ENCODE measurements at regions not wholly inside any gene's neighbourhood (a gene's known extent, or its start where the extent isn't known, plus 50 kb on each side); places are given as distances from the start of the nearest gene placed in this dataset.
"Not testable (repeated sequence)": the region's sequence is repeated elsewhere in the genome, so short reads cannot be mapped to it uniquely, and the experiment has no call there.

GRCh38 chrX:13483773-13484172, 85.6 kb upstream of the EGFL6 start:
- Histone ChIP-seq H3K4me1 (ENCODE audit: control insufficient read depth in 1 of 2, insufficient read depth in 2 of 2, low read length in 2 of 2) (peaks cover 3 to 21% of the 10 kb centered on the region in 2 experiments; a peak in 3 of 4 replicates), H3K9me2 (ENCODE audit: insufficient read depth) (no peaks in the 10 kb centered on the region), H2AFZ (ENCODE audit: low read depth, low read length, poor library complexity, severe bottlenecking) (no peak overlapping the region), H3K9ac (ENCODE audit: low read length) (no peak overlapping the region), H3K27ac (ENCODE audit: low read depth, low read length) (no peak overlapping the region), H3K27me3 (ENCODE audit: insufficient read depth, low read length) (no peaks in the 10 kb centered on the region), H3K9me3 (ENCODE audit: control insufficient read depth in 1 of 2, insufficient read depth in 1 of 2, low read depth in 1 of 2, low read length in 2 of 2) (no peaks in the 10 kb centered on the region), H3K79me2 (ENCODE audit: insufficient read depth, low read length) (no peaks in the 10 kb centered on the region), H3K36me3 (ENCODE audit: control insufficient read depth in 1 of 2, insufficient read depth in 2 of 2, low read length in 2 of 2) (no peaks in the 10 kb centered on the region), H3K4me2 (ENCODE audit: low read length) (no peak overlapping the region), H4K20me1 (ENCODE audit: insufficient read depth) (no peaks in the 10 kb centered on the region), H3K4me3 (replicated peaks in 1 of 2; ENCODE audit: low read depth in 1 of 2, low read length in 2 of 2) (no peak overlapping the region)
- intact Hi-C loops (cut with micrococcal nuclease), result loop anchor here (10.0 kb wide), 1 partner anchor 509 kb away; the partner anchor contains the start of gene TMSB4X
- RAD21 ChIA-PET (ENCODE audit: low non-redundant PET in 1 of 2, low total read pairs in 2 of 2, uncharacterized antibody in 2 of 2, unreplicated experiment in 2 of 2), result no interaction called here
- ATAC-seq (no peak), DNase-seq (ENCODE audit: low read depth, low spot score) (no peak)
- BruUV-seq (replicated peaks), result no TSS peak
- POLR2A ChIA-PET, result no interaction called here
- CTCF ChIA-PET, result no interaction called here
- TF ChIP-seq POLR2A (IDR thresholded peaks at IDR 0.05; ENCODE audit: borderline replicate concordance, extremely low read depth, insufficient read depth, insufficient read length) (no peak), SRF (IDR thresholded peaks at IDR 0.05; ENCODE audit: low read depth) (no peak)

- Histone ChIP-seq H2AFZ (ENCODE audit: low read depth, low read length, poor library complexity, severe bottlenecking) (no peak overlapping the region), H4K20me1 (ENCODE audit: insufficient read depth) (no peaks in the 10 kb centered on the region), H3K36me3 (ENCODE audit: control insufficient read depth in 1 of 2, insufficient read depth in 2 of 2, low read length in 2 of 2) (no peaks in the 10 kb centered on the region), H3K9ac (ENCODE audit: low read length) (no peak overlapping the region), H3K9me2 (ENCODE audit: insufficient read depth) (no peaks in the 10 kb centered on the region), H3K27me3 (ENCODE audit: insufficient read depth, low read length) (no peaks in the 10 kb centered on the region), H3K4me1 (ENCODE audit: control insufficient read depth in 1 of 2, insufficient read depth in 2 of 2, low read length in 2 of 2) (peaks cover 2 to 19% of the 10 kb centered on the region in 2 experiments; a peak in 3 of 4 replicates), H3K4me2 (ENCODE audit: low read length) (no peak overlapping the region), H3K79me2 (ENCODE audit: insufficient read depth, low read length) (no peaks in the 10 kb centered on the region), H3K9me3 (ENCODE audit: control insufficient read depth in 1 of 2, insufficient read depth in 1 of 2, low read depth in 1 of 2, low read length in 2 of 2) (no peaks in the 10 kb centered on the region), H3K4me3 (replicated peaks in 1 of 2; ENCODE audit: low read depth in 1 of 2, low read length in 2 of 2) (no peak overlapping the region), H3K27ac (ENCODE audit: low read depth, low read length) (no peak overlapping the region)
- TF ChIP-seq FOSL1 (IDR thresholded peaks at IDR 0.05; ENCODE audit: low read depth) (no peak), YY1 (IDR thresholded peaks at IDR 0.05; ENCODE audit: extremely low read depth, insufficient replicate concordance, low read depth, low read length) (no peak), SIN3A (IDR thresholded peaks at IDR 0.05; ENCODE audit: low read depth) (no peak), ZFX (IDR thresholded peaks at IDR 0.05) (no peak), RAD21 (IDR thresholded peaks at IDR 0.05; ENCODE audit: low read depth) (no peak), EZH2phosphoT487 (IDR thresholded peaks at IDR 0.05; ENCODE audit: borderline replicate concordance) (no peak), ELF1 (IDR thresholded peaks at IDR 0.05; ENCODE audit: borderline replicate concordance, low read depth) (no peak), SP1 (IDR thresholded peaks at IDR 0.05; ENCODE audit: low read depth) (no peak)
- CTCF ChIA-PET, result no interaction called here
- BruUV-seq (replicated peaks), result no TSS peak
- RAD21 ChIA-PET (ENCODE audit: low non-redundant PET in 1 of 2, low total read pairs in 2 of 2, uncharacterized antibody in 2 of 2, unreplicated experiment in 2 of 2), result no interaction called here
- intact Hi-C loops (cut with micrococcal nuclease), result loop anchor here (10.0 kb wide), 1 partner anchor 508 kb away; the partner anchor contains the start of gene TMSB4X
- no peak for ATAC-seq
- no peak for DNase-seq (ENCODE audit: low read depth, low spot score)
- POLR2A ChIA-PET, result no interaction called here
Observed at GRCh38 chrX:13482746-13483541, 86.5 kb upstream of the EGFL6 start.

GRCh38 chrX:13480780-13481179, 88.6 kb upstream of the EGFL6 start:
- DNase-seq (ENCODE audit: low read depth, low spot score); H4K20me1 ChIP-seq (ENCODE audit: insufficient read depth); BruUV-seq (replicated peaks); H3K36me3 ChIP-seq (ENCODE audit: control insufficient read depth in 1 of 2, insufficient read depth in 2 of 2, low read length in 2 of 2); RAD21 ChIA-PET (ENCODE audit: low non-redundant PET in 1 of 2, low total read pairs in 2 of 2, uncharacterized antibody in 2 of 2, unreplicated experiment in 2 of 2); H2AFZ ChIP-seq (ENCODE audit: low read depth, low read length, poor library complexity, severe bottlenecking); H3K27me3 ChIP-seq (ENCODE audit: insufficient read depth, low read length); ATAC-seq; POLR2A ChIA-PET; CTCF ChIA-PET; H3K4me2 ChIP-seq (ENCODE audit: low read length); H3K79me2 ChIP-seq (ENCODE audit: insufficient read depth, low read length); H3K27ac ChIP-seq (ENCODE audit: low read depth, low read length); H3K4me3 ChIP-seq (replicated peaks in 1 of 2; ENCODE audit: low read depth in 1 of 2, low read length in 2 of 2); H3K9ac ChIP-seq (ENCODE audit: low read length); H3K9me2 ChIP-seq (ENCODE audit: insufficient read depth); H3K9me3 ChIP-seq (ENCODE audit: control insufficient read depth in 1 of 2, insufficient read depth in 1 of 2, low read depth in 1 of 2, low read length in 2 of 2): not testable (repeated sequence)
- intact Hi-C loops (cut with micrococcal nuclease), result loop anchor here (10.0 kb wide), 1 partner anchor 506 kb away; the partner anchor contains the start of gene TMSB4X
- peaks cover 0 to 10% of the 10 kb centered on the region in 2 experiments; a peak in 2 of 4 replicates for H3K4me1 ChIP-seq (ENCODE audit: control insufficient read depth in 1 of 2, insufficient read depth in 2 of 2, low read length in 2 of 2)
